Left lung (tissue), 4 donors: ENCODE measurements at regions not wholly inside any gene's neighbourhood (a gene's known extent, or its start where the extent isn't known, plus 50 kb on each side); places are given as distances from the start of the nearest gene placed in this dataset.

Experiments used
- ATAC-seq: fragments of 200-7000 bp; cut with Tn5 transposase; one replicate; pipeline ENCODE4 v1.9.1; 2020; ENCODE audit warnings: moderate library complexity
- DNase-seq, 4 donors: peaks; one replicate each; pipeline ENCODE4 v3.0.0-alpha.2; 2013 to 2020
- H3K27ac ChIP-seq, 2 donors: fragments of 200-600 bp; sonication (generic) in 1 of 2; one replicate each; pipeline versions ENCODE4 v1.5.0 to v1.8.0; 2020 to 2021
- H3K27me3 ChIP-seq, 2 donors: fragments of 200-600 bp; sonication (generic) in 1 of 2; one replicate each; pipeline versions ENCODE4 v1.5.0 to v1.8.0; 2020 to 2021
- H3K36me3 ChIP-seq, 2 donors: fragments of 200-600 bp; sonication (generic) in 1 of 2; one replicate each; pipeline versions ENCODE4 v1.5.0 to v1.8.0; 2020 to 2021
- H3K4me1 ChIP-seq, 2 donors: fragments of 200-600 bp; one replicate each; pipeline ENCODE4 v1.8.0; 2021
- H3K4me3 ChIP-seq, 2 donors: fragments of 200-600 bp; sonication (generic) in 1 of 2; one replicate each; pipeline versions ENCODE4 v1.5.0 to v1.8.0; 2020 to 2021; ENCODE audit warnings: mild to moderate bottlenecking in 1 of 2
- H3K9me3 ChIP-seq, 2 donors: fragments of 200-600 bp; sonication (generic) in 1 of 2; one replicate each; pipeline versions ENCODE4 v1.5.0 to v1.8.0; 2020 to 2021
- CTCF ChIP-seq, 2 donors: fragments of 200-600 bp; sonication (generic) in 1 of 2; IDR thresholded peaks; one replicate each; pipeline versions ENCODE4 v1.5.0 to v1.8.0; 2021; ENCODE audit warnings: antibody characterized with exemption in 2 of 2
- intact Hi-C, 2 donors: fragments of 100-400 bp; cut with DNase I; formaldehyde crosslinking; loops; one replicate each; pipeline versions ENCODE4 v1.11.2 to v1.14.2; 2022
- donor health status: DM: no; HTN: yes; CAD: no.
- donor health status: DM: no; HTN: no; CAD: no.

- H3K4me1 ChIP-seq: no peaks in the 10 kb centered on the region
- no peaks in the 10 kb centered on the region for H3K36me3 ChIP-seq
- no peak overlapping the region for H3K4me3 ChIP-seq
- TF ChIP-seq CTCF (IDR thresholded peaks at IDR 0.05): no peak
- no peak overlapping the region for H3K27ac ChIP-seq
- ATAC-seq (no peak), DNase-seq (no peak)
- H3K9me3 ChIP-seq: no peaks in the 10 kb centered on the region
- intact Hi-C loops: no loop called here
- no peaks in the 10 kb centered on the region for H3K27me3 ChIP-seq
Measured at GRCh38 chr2:41187376-41188122, 735.7 kb upstream of the SLC8A1 start.

- DNase-seq (peak in 2 of 4 donors; percentile 3 to 6), ATAC-seq (no peak)
- H3K27me3 ChIP-seq: no peaks in the 10 kb centered on the region
- H3K27ac ChIP-seq: no peak overlapping the region
- H3K36me3 ChIP-seq: no peaks in the 10 kb centered on the region
- no peaks in the 10 kb centered on the region for H3K9me3 ChIP-seq
- intact Hi-C loops: no loop called here
- no peak overlapping the region for H3K4me3 ChIP-seq
- H3K4me1 ChIP-seq: no peaks in the 10 kb centered on the region
- no peak for TF ChIP-seq CTCF (IDR thresholded peaks at IDR 0.05)
Measured at GRCh38 chr2:41194230-41194629, 742.3 kb upstream of the SLC8A1 start.

GRCh38 chr2:41197781-41198180 is 745.9 kb upstream of the SLC8A1 start:
- no peaks in the 10 kb centered on the region for H3K27me3 ChIP-seq
- no peak overlapping the region for H3K27ac ChIP-seq
- no peak for TF ChIP-seq CTCF (IDR thresholded peaks at IDR 0.05)
- no peak for DNase-seq
- intact Hi-C loops: no loop called here
- no peaks in the 10 kb centered on the region for H3K9me3 ChIP-seq
- no peak overlapping the region for H3K4me3 ChIP-seq
- H3K4me1 ChIP-seq: no peaks in the 10 kb centered on the region
- no peaks in the 10 kb centered on the region for H3K36me3 ChIP-seq
- ATAC-seq: no peak

- no peak for DNase-seq
- Histone ChIP-seq H3K4me3 (no peak overlapping the region), H3K4me1 (no peaks in the 10 kb centered on the region), H3K36me3 (no peaks in the 10 kb centered on the region), H3K27ac (no peak overlapping the region), H3K27me3 (no peaks in the 10 kb centered on the region), H3K9me3 (no peaks in the 10 kb centered on the region)
- TF ChIP-seq CTCF (IDR thresholded peaks at IDR 0.05): no peak
- no peak for ATAC-seq
- intact Hi-C loops: no loop called here
Measured at GRCh38 chr2:41199334-41199733, 747.4 kb upstream of the SLC8A1 start.

- Histone ChIP-seq H3K27me3 (no peaks in the 10 kb centered on the region), H3K4me3 (no peak overlapping the region), H3K36me3 (no peaks in the 10 kb centered on the region), H3K9me3 (no peaks in the 10 kb centered on the region), H3K27ac (no peak overlapping the region), H3K4me1 (no peaks in the 10 kb centered on the region)
- ATAC-seq (no peak), DNase-seq (no peak)
- intact Hi-C loops: no loop called here
- no peak for TF ChIP-seq CTCF (IDR thresholded peaks at IDR 0.05)
Measured at GRCh38 chr2:41204315-41204714, 752.4 kb upstream of the SLC8A1 start.
